ENCODE measurements at regions not wholly inside any gene's neighbourhood (a gene's known extent, or its start where the extent isn't known, plus 50 kb on each side); places are given as distances from the start of the nearest gene placed in this dataset.

GRCh38 chr18:57094175-57094574 lies 52.7 kb upstream of the BOD1L2 start:
- peak; percentile 74 for TF ChIP-seq REST (IDR thresholded peaks at IDR 0.05; ENCODE audit: low read depth)
- TF ChIP-seq TEAD4 (IDR thresholded peaks at IDR 0.05): no peak

GRCh38 chr18:57095884-57096283 lies 51.0 kb upstream of the BOD1L2 start:
- TF ChIP-seq REST (IDR thresholded peaks at IDR 0.05; ENCODE audit: low read depth) (no peak), TCF12 (IDR thresholded peaks at IDR 0.05; ENCODE audit: low read depth) (no peak), CEBPB (IDR thresholded peaks at IDR 0.05) (no peak), CREB1 (IDR thresholded peaks at IDR 0.05; ENCODE audit: low read depth) (no peak), TAF1 (IDR thresholded peaks at IDR 0.05; ENCODE audit: low read depth) (no peak), MAX (IDR thresholded peaks at IDR 0.05) (no peak), USF1 (IDR thresholded peaks at IDR 0.05) (no peak), FOXM1 (IDR thresholded peaks at IDR 0.05; ENCODE audit: borderline replicate concordance, low read depth) (no peak), YY1 (IDR thresholded peaks at IDR 0.05; ENCODE audit: low read depth) (no peak), NFIC (IDR thresholded peaks at IDR 0.05) (no peak), EP300 (IDR thresholded peaks at IDR 0.05; ENCODE audit: borderline replicate concordance) (no peak), ZBTB7A (IDR thresholded peaks at IDR 0.05; ENCODE audit: low read depth) (no peak), EGR1 (IDR thresholded peaks at IDR 0.05) (no peak), TEAD4 (IDR thresholded peaks at IDR 0.05) (no peak), RAD21 (IDR thresholded peaks at IDR 0.05; ENCODE audit: low read depth) (no peak)
